Calu3 (cell line): ENCODE measurements at regions not wholly inside any gene's neighbourhood (a gene's known extent, or its start where the extent isn't known, plus 50 kb on each side); places are given as distances from the start of the nearest gene placed in this dataset.

Source experiments
- BruUV-seq: library from RNA; stranded (reverse); fragments of 400-500 nt; replicated peaks from 2 replicates; lab custom pipeline; 2021; lab: Mats Ljungman, UMichigan
- CTCF ChIA-PET: fragments of 300-600 bp; sonication (Branson Sonifier 250); formaldehyde crosslinking; loops from one replicate; lab custom pipeline; 2022; ENCODE audit warnings: antibody characterized with exemption; lab: Charles Lee
- DNase-seq: peaks from one replicate; pipeline ENCODE4 v3.0.0; 2022
- H3K27ac Mint-ChIP-seq: one replicate; pipeline ENCODE4 v1.8.0; 2022; ENCODE audit warnings: mixed read lengths; ENCODE audit not compliant: unreplicated experiment
- H3K27me3 Mint-ChIP-seq: one replicate; pipeline ENCODE4 v1.8.0; 2022; ENCODE audit warnings: mixed read lengths; ENCODE audit not compliant: unreplicated experiment
- H3K36me3 Mint-ChIP-seq: one replicate; pipeline ENCODE4 v1.8.0; 2022; ENCODE audit warnings: mild to moderate bottlenecking, moderate library complexity, mixed read lengths; ENCODE audit not compliant: insufficient read depth, unreplicated experiment
- H3K4me1 Mint-ChIP-seq: one replicate; pipeline ENCODE4 v1.8.0; 2022; ENCODE audit warnings: mild to moderate bottlenecking, low read depth, mixed read lengths; ENCODE audit not compliant: unreplicated experiment
- H3K4me3 Mint-ChIP-seq: one replicate; pipeline ENCODE4 v1.8.0; 2022; ENCODE audit warnings: mild to moderate bottlenecking, low read depth, moderate library complexity, mixed read lengths; ENCODE audit not compliant: unreplicated experiment
- H3K9me3 Mint-ChIP-seq: one replicate; pipeline ENCODE4 v1.8.0; 2022; ENCODE audit warnings: low read depth, mixed read lengths; ENCODE audit not compliant: unreplicated experiment
- intact Hi-C: fragments of 100-400 bp; cut with micrococcal nuclease; formaldehyde crosslinking; loops from one replicate; pipeline ENCODE4 v1.10.0; 2022; ENCODE audit not compliant: unreplicated experiment
- TF ChIP-seq, protein P1 (sequence below): fragments of 200-600 bp; IDR thresholded peaks from one replicate; pipeline ENCODE4 v1.8.0; 2022; ENCODE audit warnings: antibody characterized with exemption; ENCODE audit not compliant: unreplicated experiment

DNA sequence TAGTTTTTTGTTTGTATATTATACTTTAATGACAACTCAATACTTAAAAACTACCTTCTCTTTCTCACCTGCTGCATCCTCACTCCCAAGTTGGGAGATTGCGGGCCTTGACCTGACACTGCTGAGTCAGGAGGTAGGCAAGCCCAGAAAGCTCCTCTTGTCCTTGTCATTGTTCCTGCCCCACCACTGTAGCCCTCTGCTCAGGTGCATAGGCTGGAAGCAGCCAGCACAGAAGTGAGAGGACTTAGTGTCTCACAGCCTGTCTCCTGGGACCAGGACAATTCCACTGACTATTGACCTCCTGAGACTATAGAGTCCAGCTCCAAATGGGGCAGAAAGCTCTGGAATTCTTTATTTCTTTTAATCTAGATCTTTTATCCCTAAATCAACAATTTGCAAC, 123.5 kb upstream of the NDP start:
- CTCF ChIA-PET, result no interaction called here
- H3K4me3 Mint-ChIP-seq, result no peak overlapping the region
- intact Hi-C loops, result no loop called here
- no TSS peak for BruUV-seq
- no peaks in the 10 kb centered on the region for H3K9me3 Mint-ChIP-seq
- no peaks in the 10 kb centered on the region for H3K36me3 Mint-ChIP-seq
- DNase-seq, result no peak
- no peak overlapping the region for H3K27ac Mint-ChIP-seq
- no peaks in the 10 kb centered on the region for H3K27me3 Mint-ChIP-seq
- peaks cover 7% of the 10 kb centered on the region for H3K4me1 Mint-ChIP-seq
- TF ChIP-seq, protein P1, sequence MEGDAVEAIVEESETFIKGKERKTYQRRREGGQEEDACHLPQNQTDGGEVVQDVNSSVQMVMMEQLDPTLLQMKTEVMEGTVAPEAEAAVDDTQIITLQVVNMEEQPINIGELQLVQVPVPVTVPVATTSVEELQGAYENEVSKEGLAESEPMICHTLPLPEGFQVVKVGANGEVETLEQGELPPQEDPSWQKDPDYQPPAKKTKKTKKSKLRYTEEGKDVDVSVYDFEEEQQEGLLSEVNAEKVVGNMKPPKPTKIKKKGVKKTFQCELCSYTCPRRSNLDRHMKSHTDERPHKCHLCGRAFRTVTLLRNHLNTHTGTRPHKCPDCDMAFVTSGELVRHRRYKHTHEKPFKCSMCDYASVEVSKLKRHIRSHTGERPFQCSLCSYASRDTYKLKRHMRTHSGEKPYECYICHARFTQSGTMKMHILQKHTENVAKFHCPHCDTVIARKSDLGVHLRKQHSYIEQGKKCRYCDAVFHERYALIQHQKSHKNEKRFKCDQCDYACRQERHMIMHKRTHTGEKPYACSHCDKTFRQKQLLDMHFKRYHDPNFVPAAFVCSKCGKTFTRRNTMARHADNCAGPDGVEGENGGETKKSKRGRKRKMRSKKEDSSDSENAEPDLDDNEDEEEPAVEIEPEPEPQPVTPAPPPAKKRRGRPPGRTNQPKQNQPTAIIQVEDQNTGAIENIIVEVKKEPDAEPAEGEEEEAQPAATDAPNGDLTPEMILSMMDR, result no peak

DNA sequence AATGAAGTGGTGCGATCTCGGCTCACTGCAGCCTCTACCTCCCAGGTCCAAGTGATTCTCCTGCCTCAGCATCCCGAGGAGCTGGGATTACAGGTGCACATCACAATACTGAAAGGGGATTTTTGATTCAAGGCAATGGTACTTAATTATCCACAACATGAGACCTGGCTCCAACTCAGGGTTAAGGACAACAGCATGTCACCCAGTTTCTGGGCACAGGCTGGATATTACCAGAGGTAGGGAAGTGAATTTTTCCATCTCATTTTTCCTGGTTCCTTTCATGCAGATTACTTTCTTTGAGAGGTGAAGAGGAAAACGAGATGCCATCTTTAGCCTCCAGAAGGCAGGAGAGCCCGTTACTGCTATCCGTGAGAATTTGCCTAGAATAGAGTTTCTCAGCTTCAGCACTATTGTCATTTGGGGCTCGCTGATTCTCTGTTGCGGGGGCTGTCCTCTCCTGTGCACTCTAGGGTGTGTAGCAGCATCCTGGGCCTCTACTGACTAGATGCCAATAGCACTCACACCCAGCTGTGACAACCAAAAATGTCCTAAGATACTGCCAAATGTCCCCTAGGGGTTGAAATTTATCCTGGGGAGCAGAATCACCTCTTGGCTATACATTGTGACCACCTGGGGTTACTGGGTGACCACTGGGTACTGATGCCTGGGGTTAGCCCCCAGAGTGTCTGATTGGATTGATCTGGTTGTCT, 121.8 kb upstream of the NDP start:
- BruUV-seq, result no TSS peak
- CTCF ChIA-PET, result no interaction called here
- TF ChIP-seq, protein P1, result no peak
- Mint-ChIP-seq H3K9me3 (no peaks in the 10 kb centered on the region), H3K27me3 (no peaks in the 10 kb centered on the region), H3K4me3 (no peak overlapping the region), H3K27ac (no peak overlapping the region), H3K36me3 (no peaks in the 10 kb centered on the region), H3K4me1 (no peaks in the 10 kb centered on the region)
- DNase-seq, result no peak
- intact Hi-C loops, result no loop called here

DNA sequence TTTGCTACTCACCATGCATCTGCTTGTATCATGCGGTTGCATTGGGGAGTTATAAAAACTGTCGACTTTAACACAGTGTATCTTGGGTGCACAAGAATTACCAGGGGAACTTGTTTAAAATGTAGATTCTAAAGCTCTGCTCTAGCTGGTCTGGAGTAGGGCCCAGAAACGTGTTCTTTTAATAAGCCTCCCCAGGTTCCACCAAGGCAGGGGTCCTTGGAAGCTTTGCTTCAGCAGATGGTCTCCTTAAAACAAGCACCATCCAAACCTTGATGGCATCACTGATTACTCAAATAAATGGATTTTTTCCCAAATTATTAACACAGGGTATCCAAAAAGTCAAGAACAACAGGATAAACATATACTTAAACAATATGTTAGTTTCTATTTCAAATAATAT, 120.2 kb upstream of the NDP start:
- Mint-ChIP-seq H3K4me1 (no peaks in the 10 kb centered on the region), H3K27me3 (no peaks in the 10 kb centered on the region), H3K36me3 (no peaks in the 10 kb centered on the region), H3K4me3 (no peak overlapping the region), H3K9me3 (no peaks in the 10 kb centered on the region), H3K27ac (no peak overlapping the region)
- TF ChIP-seq, protein P1, result no peak
- CTCF ChIA-PET, result no interaction called here
- no TSS peak for BruUV-seq
- no peak for DNase-seq
- intact Hi-C loops, result no loop called here

DNA sequence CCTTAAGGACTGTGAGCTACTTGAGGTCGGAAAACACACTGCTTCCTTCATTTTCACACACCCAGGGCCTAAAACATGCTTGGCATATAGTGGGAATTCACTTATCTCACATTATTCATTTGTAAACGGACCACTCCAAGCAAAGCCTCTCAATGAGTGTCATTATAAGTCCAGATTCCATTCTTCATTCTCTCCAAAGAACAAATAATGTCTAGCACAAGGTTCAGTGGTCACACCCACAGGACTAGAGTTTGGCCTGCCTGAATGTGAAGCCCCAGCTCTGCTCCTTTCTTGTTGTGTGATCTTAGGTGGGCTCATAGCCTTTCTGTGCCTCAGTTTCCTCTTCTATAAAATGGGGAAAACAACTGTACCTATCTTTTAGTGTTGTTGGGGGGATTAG, 119.6 kb upstream of the NDP start:
- CTCF ChIA-PET, result no interaction called here
- Mint-ChIP-seq H3K4me3 (no peak overlapping the region), H3K4me1 (no peaks in the 10 kb centered on the region), H3K27ac (no peak overlapping the region), H3K36me3 (no peaks in the 10 kb centered on the region), H3K27me3 (no peaks in the 10 kb centered on the region), H3K9me3 (no peaks in the 10 kb centered on the region)
- BruUV-seq, result no TSS peak
- no peak for DNase-seq
- TF ChIP-seq, protein P1, result no peak
- intact Hi-C loops, result no loop called here
